ENCODE measurements at regions not wholly inside any gene's neighbourhood (a gene's known extent, or its start where the extent isn't known, plus 50 kb on each side); places are given as distances from the start of the nearest gene placed in this dataset.
"Not testable (repeated sequence)": the region's sequence is repeated elsewhere in the genome, so short reads cannot be mapped to it uniquely, and the experiment has no call there.

DNA sequence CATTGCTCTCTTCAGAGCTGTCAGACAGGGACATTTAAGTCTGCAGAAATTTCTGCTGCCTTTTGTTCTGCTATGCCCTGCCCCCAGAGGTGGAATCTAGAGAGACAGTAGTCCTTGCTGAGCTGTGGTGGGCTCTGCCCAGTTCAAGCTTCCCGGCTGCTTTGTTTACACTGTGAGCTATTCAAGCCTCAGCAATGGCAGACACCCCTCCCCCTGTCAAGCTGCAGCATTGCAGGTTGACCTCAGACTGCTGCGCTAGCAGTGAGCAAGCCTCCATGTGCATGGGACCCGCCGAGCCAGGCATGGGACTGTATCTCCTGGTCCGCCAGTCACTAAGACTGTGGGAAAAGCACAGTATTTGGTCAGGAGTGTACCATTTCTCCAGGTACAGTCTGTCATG lies 53.6 kb upstream of the MAPK10 start:
- not testable (repeated sequence) for DNase-seq (ENCODE audit: low read depth in 4 of 6, low spot score in 6 of 6); H3K9me3 ChIP-seq (ENCODE audit: control insufficient read depth, insufficient read depth, low read length); H3K36me3 ChIP-seq (ENCODE audit: control insufficient read depth, insufficient read depth, low read length); H3K4me3 ChIP-seq (ENCODE audit: low read depth, low read length); H3K27me3 ChIP-seq (ENCODE audit: control insufficient read depth, insufficient read depth, low read length); H3K27ac ChIP-seq (ENCODE audit: low read depth, low read length); H3K4me1 ChIP-seq (ENCODE audit: control insufficient read depth, insufficient read depth, low read length)
- WGBS (ENCODE audit: insufficient coverage) = 69% methylated on average over 5 of the region's 5 CpGs

GRCh38 chr4:86414686-86415085 lies 54.8 kb upstream of the MAPK10 start:
- no peak overlapping the region for H3K27ac ChIP-seq (ENCODE audit: low read depth, low read length)
- no peaks in the 10 kb centered on the region for H3K4me1 ChIP-seq (ENCODE audit: control insufficient read depth, insufficient read depth, low read length)
- WGBS (ENCODE audit: insufficient coverage) = 100% methylated on average over 2 of the region's 2 CpGs
- no peak overlapping the region for H3K4me3 ChIP-seq (ENCODE audit: low read depth, low read length)
- DNase-seq (ENCODE audit: low read depth in 4 of 6, low spot score in 6 of 6) = no peak
- H3K27me3 ChIP-seq (ENCODE audit: control insufficient read depth, insufficient read depth, low read length) = no peaks in the 10 kb centered on the region
- H3K36me3 ChIP-seq (ENCODE audit: control insufficient read depth, insufficient read depth, low read length) = no peaks in the 10 kb centered on the region
- no peaks in the 10 kb centered on the region for H3K9me3 ChIP-seq (ENCODE audit: control insufficient read depth, insufficient read depth, low read length)

DNA sequence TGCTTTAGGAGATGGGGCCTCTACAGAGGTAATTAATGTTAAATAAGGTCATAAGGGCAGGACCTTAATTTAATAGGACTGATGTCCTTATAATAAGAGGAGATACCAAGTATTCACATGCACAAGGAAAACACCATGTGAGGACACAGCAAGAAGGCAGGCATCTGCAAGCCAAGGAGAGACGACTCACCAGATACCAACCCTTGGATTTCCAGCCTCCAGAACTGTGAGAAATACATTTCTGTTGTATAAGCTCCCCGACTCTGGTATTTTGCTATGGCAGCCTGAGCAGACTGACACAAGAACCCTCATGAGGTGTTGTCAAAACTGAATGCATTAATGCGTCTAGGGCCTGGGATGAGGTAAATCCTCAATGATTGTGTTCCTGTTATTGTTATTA lies 56.2 kb upstream of the MAPK10 start:
- Histone ChIP-seq H3K4me1 (ENCODE audit: control insufficient read depth, insufficient read depth, low read length) (no peaks in the 10 kb centered on the region), H3K9me3 (ENCODE audit: control insufficient read depth, insufficient read depth, low read length) (no peaks in the 10 kb centered on the region), H3K36me3 (ENCODE audit: control insufficient read depth, insufficient read depth, low read length) (no peaks in the 10 kb centered on the region), H3K27me3 (ENCODE audit: control insufficient read depth, insufficient read depth, low read length) (no peaks in the 10 kb centered on the region), H3K27ac (ENCODE audit: low read depth, low read length) (no peak overlapping the region), H3K4me3 (ENCODE audit: low read depth, low read length) (no peak overlapping the region)
- no CpG with 5 or more reads among the region's 3 CpGs for WGBS (ENCODE audit: insufficient coverage)
- no peak for DNase-seq (ENCODE audit: low read depth in 4 of 6, low spot score in 6 of 6)

GRCh38 chr4:86421461-86421860 lies 61.6 kb upstream of the MAPK10 start:
- Histone ChIP-seq H3K4me3 (ENCODE audit: low read depth, low read length) (no peak overlapping the region), H3K27ac (ENCODE audit: low read depth, low read length) (no peak overlapping the region), H3K4me1 (ENCODE audit: control insufficient read depth, insufficient read depth, low read length) (no peaks in the 10 kb centered on the region), H3K27me3 (ENCODE audit: control insufficient read depth, insufficient read depth, low read length) (no peaks in the 10 kb centered on the region), H3K9me3 (ENCODE audit: control insufficient read depth, insufficient read depth, low read length) (no peaks in the 10 kb centered on the region), H3K36me3 (ENCODE audit: control insufficient read depth, insufficient read depth, low read length) (no peaks in the 10 kb centered on the region)
- 75% methylated on average over 3 of the region's 6 CpGs for WGBS (ENCODE audit: insufficient coverage)
- DNase-seq (ENCODE audit: low read depth in 4 of 6, low spot score in 6 of 6) = no peak

GRCh38 chr4:86431543-86432116 lies 71.8 kb upstream of the MAPK10 start:
- no peak for DNase-seq (ENCODE audit: low read depth in 4 of 6, low spot score in 6 of 6)
- WGBS (ENCODE audit: insufficient coverage) = 92% methylated on average over 4 of the region's 6 CpGs
- no peaks in the 10 kb centered on the region for H3K27me3 ChIP-seq (ENCODE audit: control insufficient read depth, insufficient read depth, low read length)
- H3K4me1 ChIP-seq (ENCODE audit: control insufficient read depth, insufficient read depth, low read length) = no peaks in the 10 kb centered on the region
- no peaks in the 10 kb centered on the region for H3K36me3 ChIP-seq (ENCODE audit: control insufficient read depth, insufficient read depth, low read length)
- no peaks in the 10 kb centered on the region for H3K9me3 ChIP-seq (ENCODE audit: control insufficient read depth, insufficient read depth, low read length)
- no peak overlapping the region for H3K4me3 ChIP-seq (ENCODE audit: low read depth, low read length)
- no peak overlapping the region for H3K27ac ChIP-seq (ENCODE audit: low read depth, low read length)

DNA sequence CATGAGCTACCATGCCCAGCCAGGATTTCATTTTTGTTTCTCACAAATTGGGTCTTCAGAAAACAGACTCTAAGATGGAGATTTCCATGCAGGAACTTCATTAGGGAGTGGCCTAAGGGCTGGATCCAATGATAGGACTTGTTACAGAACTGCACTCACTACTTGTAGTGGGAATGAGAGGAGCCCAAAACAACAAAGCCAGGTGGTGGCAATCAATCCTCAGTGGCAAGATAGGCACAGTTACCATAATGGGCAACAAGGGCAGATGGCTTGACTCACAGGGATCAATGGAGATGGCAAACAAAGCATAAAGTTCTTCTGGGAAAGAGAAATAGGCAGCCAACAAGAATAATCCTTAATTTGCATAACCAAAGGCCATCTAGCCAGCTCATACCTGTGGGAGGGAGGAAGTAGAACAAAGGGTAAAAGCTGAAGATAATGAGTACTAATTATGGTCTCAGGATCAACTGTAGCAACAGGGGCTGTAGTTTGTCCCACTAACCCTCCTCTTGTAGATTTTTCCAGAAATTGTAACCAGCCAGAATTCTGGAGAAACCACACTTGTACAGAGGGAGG lies 72.8 kb upstream of the MAPK10 start:
- Histone ChIP-seq H3K27ac (ENCODE audit: low read depth, low read length) (no peak overlapping the region), H3K36me3 (ENCODE audit: control insufficient read depth, insufficient read depth, low read length) (no peaks in the 10 kb centered on the region), H3K4me1 (ENCODE audit: control insufficient read depth, insufficient read depth, low read length) (no peaks in the 10 kb centered on the region), H3K4me3 (ENCODE audit: low read depth, low read length) (no peak overlapping the region), H3K27me3 (ENCODE audit: control insufficient read depth, insufficient read depth, low read length) (no peaks in the 10 kb centered on the region), H3K9me3 (ENCODE audit: control insufficient read depth, insufficient read depth, low read length) (no peaks in the 10 kb centered on the region)
- no peak for DNase-seq (ENCODE audit: low read depth in 4 of 6, low spot score in 6 of 6)

DNA sequence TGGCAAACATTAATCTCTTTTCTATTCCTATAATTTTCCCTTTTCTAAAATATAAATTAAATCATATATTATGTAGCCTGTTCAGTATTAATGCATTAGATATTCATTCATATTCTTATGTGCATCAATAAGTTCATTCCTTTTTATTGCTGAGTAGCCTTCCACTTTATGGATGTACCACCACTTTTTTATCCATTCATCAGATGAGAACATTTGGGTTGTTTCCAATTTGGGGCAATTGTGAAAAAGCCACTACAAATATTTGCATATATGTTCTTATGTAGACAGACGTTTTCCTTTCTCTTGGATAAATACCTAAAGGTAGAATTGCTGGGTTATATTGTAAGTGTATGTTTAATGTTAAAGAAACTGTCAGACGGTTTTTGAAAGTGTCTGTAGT lies 79.4 kb upstream of the MAPK10 start:
- Histone ChIP-seq H3K27me3 (ENCODE audit: control insufficient read depth, insufficient read depth, low read length) (no peaks in the 10 kb centered on the region), H3K27ac (ENCODE audit: low read depth, low read length) (no peak overlapping the region), H3K9me3 (ENCODE audit: control insufficient read depth, insufficient read depth, low read length) (no peaks in the 10 kb centered on the region), H3K36me3 (ENCODE audit: control insufficient read depth, insufficient read depth, low read length) (no peaks in the 10 kb centered on the region), H3K4me3 (ENCODE audit: low read depth, low read length) (no peak overlapping the region), H3K4me1 (ENCODE audit: control insufficient read depth, insufficient read depth, low read length) (no peaks in the 10 kb centered on the region)
- DNase-seq (ENCODE audit: low read depth in 4 of 6, low spot score in 6 of 6) = no peak
- WGBS (ENCODE audit: insufficient coverage) = no CpG with 5 or more reads among the region's 2 CpGs

DNA sequence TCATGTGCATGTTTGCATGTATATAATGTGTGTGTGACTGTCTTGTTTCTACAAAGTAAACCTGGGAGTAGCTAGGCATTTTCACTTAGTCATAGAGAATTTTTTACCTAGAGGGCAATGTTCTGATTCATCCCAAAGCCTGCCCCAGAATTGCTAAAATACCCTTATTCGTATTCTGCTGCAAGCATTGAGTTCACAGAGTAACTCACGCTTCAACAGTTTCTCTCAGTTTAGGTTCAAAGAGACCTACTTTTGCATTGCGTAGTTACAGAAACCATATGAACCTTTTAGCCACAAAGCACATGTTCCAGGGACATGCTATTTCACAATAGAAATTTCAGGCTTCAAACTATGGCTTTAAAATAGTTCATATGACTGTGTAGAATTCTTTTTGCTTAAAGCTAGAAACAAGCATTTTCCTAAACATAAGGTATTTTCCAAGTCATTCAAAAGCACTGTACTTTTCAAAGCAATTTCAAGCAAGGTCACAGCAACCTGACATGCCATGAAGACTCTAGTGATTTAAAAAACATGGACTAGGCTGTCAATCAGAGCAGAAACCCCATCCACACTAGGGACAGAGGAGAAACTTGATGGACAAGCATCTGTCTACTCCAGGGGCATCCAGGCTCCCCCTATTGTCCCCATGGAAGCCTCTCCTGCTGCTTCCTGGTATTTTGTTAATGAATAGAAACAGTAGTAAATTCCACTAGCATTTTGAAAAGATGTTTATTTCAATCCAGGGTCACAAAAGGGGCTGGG lies 81.5 kb upstream of the MAPK10 start:
- Histone ChIP-seq H3K9me3 (ENCODE audit: control insufficient read depth, insufficient read depth, low read length) (no peaks in the 10 kb centered on the region), H3K4me1 (ENCODE audit: control insufficient read depth, insufficient read depth, low read length) (no peaks in the 10 kb centered on the region), H3K27me3 (ENCODE audit: control insufficient read depth, insufficient read depth, low read length) (no peaks in the 10 kb centered on the region), H3K4me3 (ENCODE audit: low read depth, low read length) (no peak overlapping the region), H3K36me3 (ENCODE audit: control insufficient read depth, insufficient read depth, low read length) (no peaks in the 10 kb centered on the region), H3K27ac (ENCODE audit: low read depth, low read length) (no peak overlapping the region)
- peak in 1 of 6 donors; percentile 38 for DNase-seq (ENCODE audit: low read depth in 4 of 6, low spot score in 6 of 6)
- WGBS (ENCODE audit: insufficient coverage) = 54% methylated on average over 2 of the region's 3 CpGs

GRCh38 chr4:86442881-86443280 lies 83.0 kb upstream of the MAPK10 start:
- H3K27ac ChIP-seq (ENCODE audit: low read depth, low read length) = no peak overlapping the region
- DNase-seq (ENCODE audit: low read depth in 4 of 6, low spot score in 6 of 6) = no peak
- no peaks in the 10 kb centered on the region for H3K36me3 ChIP-seq (ENCODE audit: control insufficient read depth, insufficient read depth, low read length)

DNA sequence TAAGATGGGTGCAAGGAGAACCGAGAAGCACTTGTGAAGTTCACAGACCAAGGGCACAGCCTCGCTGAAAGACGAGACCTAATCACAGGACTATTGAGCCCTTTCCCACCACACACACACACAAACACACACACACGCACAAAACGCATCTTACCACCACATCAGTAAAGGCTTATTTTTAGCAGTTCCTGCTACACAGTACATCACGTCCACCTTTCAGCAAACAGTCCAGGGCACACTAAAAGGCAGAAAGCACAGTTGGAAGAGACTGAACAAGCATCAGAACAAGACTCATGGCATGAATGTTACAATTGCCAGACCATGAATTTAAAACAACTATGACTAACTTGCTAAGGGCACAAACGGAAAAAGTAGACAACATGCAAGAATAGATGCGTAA lies 83.6 kb upstream of the MAPK10 start:
- Histone ChIP-seq H3K36me3 (ENCODE audit: control insufficient read depth, insufficient read depth, low read length) (no peaks in the 10 kb centered on the region), H3K27ac (ENCODE audit: low read depth, low read length) (no peak overlapping the region)
- WGBS (ENCODE audit: insufficient coverage) = 77% methylated on average over 6 of the region's 8 CpGs

More at GRCh38 chr4:86442881-86443280, 83.0 kb upstream of the MAPK10 start:
- Histone ChIP-seq H3K9me3 (ENCODE audit: control insufficient read depth, insufficient read depth, low read length) (no peaks in the 10 kb centered on the region), H3K4me1 (ENCODE audit: control insufficient read depth, insufficient read depth, low read length) (no peaks in the 10 kb centered on the region), H3K27me3 (ENCODE audit: control insufficient read depth, insufficient read depth, low read length) (no peaks in the 10 kb centered on the region), H3K4me3 (ENCODE audit: low read depth, low read length) (no peak overlapping the region)

More for the DNA sequence above, 83.6 kb upstream of the MAPK10 start:
- DNase-seq (ENCODE audit: low read depth in 4 of 6, low spot score in 6 of 6) = no peak
- Histone ChIP-seq H3K27me3 (ENCODE audit: control insufficient read depth, insufficient read depth, low read length) (no peaks in the 10 kb centered on the region), H3K4me3 (ENCODE audit: low read depth, low read length) (no peak overlapping the region), H3K9me3 (ENCODE audit: control insufficient read depth, insufficient read depth, low read length) (no peaks in the 10 kb centered on the region), H3K4me1 (ENCODE audit: control insufficient read depth, insufficient read depth, low read length) (no peaks in the 10 kb centered on the region)

Measured in spinal cord (tissue), 9 donors.